ENCODE measurements at regions not wholly inside any gene's neighbourhood (a gene's known extent, or its start where the extent isn't known, plus 50 kb on each side); places are given as distances from the start of the nearest gene placed in this dataset.

DNA sequence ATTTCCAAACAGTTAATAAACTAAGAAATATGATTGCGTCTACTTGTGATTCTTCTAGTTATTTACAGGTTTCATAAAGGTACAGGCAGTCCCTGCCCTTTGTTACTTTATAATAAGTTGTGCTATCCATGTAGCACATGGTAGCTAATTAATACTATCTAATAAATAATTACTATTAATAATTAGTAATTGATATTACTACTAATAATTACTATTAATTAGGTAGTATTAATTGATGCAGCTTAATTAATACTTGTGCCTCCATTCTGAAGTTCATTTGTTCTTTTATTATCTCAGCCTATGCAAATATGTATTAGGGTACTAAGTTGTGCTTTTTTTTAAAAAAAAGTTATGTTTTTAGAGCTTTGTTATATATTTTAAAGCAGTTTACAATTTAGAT, 92.3 kb upstream of the TRHDE start:
- TF ChIP-seq CTCF (conservative IDR thresholded peaks at IDR 0.05; ENCODE audit: low read depth, low read length), result no peak
- no peak for TF ChIP-seq MAFK (IDR thresholded peaks at IDR 0.05; ENCODE audit: low read depth, low read length)
- TF ChIP-seq USF2 (IDR thresholded peaks at IDR 0.05; ENCODE audit: low read depth, low read length), result no peak
- TF ChIP-seq MXI1 (IDR thresholded peaks at IDR 0.05; ENCODE audit: borderline replicate concordance, low read depth, low read length), result no peak
- TF ChIP-seq ELK1 (IDR thresholded peaks at IDR 0.05; ENCODE audit: borderline replicate concordance, low read depth, low read length), result no peak
- TF ChIP-seq POLR2A (IDR thresholded peaks at IDR 0.05; ENCODE audit: low read depth, low read length), result no peak
- TF ChIP-seq RAD21 (IDR thresholded peaks at IDR 0.05; ENCODE audit: low read length), result no peak
